ENCODE measurements at regions not wholly inside any gene's neighbourhood (a gene's known extent, or its start where the extent isn't known, plus 50 kb on each side); places are given as distances from the start of the nearest gene placed in this dataset.

DNA sequence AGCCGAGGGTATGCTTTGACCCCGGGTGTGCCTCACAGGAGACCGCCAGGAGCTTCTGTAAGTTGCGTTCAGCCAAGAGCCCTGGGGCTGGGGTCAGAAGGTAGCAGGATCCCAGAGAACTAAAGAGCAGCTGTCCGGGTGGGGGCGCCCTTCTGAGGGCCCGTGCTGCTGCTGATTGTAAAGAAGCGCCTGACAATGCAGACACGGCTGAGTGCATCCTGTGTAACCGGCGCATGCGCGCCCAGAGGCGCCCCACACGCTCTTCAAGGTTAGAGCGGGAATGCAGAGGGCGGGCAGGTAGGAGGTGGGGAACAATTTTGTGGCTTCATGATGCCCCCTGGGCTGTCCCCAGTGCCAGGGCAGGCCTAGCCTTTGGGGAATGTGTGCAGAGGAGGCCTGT, 210.2 kb upstream of the CTBP2 start (continued):
- TF ChIP-seq, protein P1, sequence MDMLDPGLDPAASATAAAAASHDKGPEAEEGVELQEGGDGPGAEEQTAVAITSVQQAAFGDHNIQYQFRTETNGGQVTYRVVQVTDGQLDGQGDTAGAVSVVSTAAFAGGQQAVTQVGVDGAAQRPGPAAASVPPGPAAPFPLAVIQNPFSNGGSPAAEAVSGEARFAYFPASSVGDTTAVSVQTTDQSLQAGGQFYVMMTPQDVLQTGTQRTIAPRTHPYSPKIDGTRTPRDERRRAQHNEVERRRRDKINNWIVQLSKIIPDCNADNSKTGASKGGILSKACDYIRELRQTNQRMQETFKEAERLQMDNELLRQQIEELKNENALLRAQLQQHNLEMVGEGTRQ (IDR thresholded peaks at IDR 0.05; ENCODE audit: borderline replicate concordance, low read depth, low read length): no peak
- TF ChIP-seq EZH2 (IDR thresholded peaks at IDR 0.05; ENCODE audit: borderline replicate concordance, control insufficient read depth, low read depth, low read length): no peak
- no peak for TF ChIP-seq RBBP5 (conservative IDR thresholded peaks at IDR 0.05)
- TF ChIP-seq ZBTB11 (CRISPR knock-in tag; IDR thresholded peaks at IDR 0.05): no peak
- no peak for TF ChIP-seq YY1 (IDR thresholded peaks at IDR 0.05; ENCODE audit: low read depth, low read length)
- no peak for TF ChIP-seq SUPT20H (IDR thresholded peaks at IDR 0.05; ENCODE audit: borderline replicate concordance, control insufficient read depth, low read depth, low read length)
- no peak for TF ChIP-seq PKNOX1 (IDR thresholded peaks at IDR 0.05)
- no peak for TF ChIP-seq TARDBP (IDR thresholded peaks at IDR 0.05; ENCODE audit: borderline replicate concordance)
- TF ChIP-seq HDAC6 (IDR thresholded peaks at IDR 0.05; ENCODE audit: unreplicated experiment): no peak
- TF ChIP-seq JUND (IDR thresholded peaks at IDR 0.05; ENCODE audit: low read depth, low read length): no peak
- no peak for TF ChIP-seq FOS (IDR thresholded peaks at IDR 0.05; ENCODE audit: borderline replicate concordance, extremely low read depth, insufficient read length)
- TF ChIP-seq EGR1 (IDR thresholded peaks at IDR 0.05; ENCODE audit: borderline replicate concordance in 1 of 2, low read depth in 2 of 2, low read length in 2 of 2): no peak
- TF ChIP-seq YBX1 (IDR thresholded peaks at IDR 0.05): no peak
- no peak for TF ChIP-seq EED (IDR thresholded peaks at IDR 0.05; ENCODE audit: low read depth)
